Liver (tissue), 3 donors: ENCODE measurements at regions not wholly inside any gene's neighbourhood (a gene's known extent, or its start where the extent isn't known, plus 50 kb on each side); places are given as distances from the start of the nearest gene placed in this dataset.
A peak's percentile ranks its signal among the peaks of the same experiment; 100 is the strongest.
"Not testable (repeated sequence)": the region's sequence is repeated elsewhere in the genome, so short reads cannot be mapped to it uniquely, and the experiment has no call there.

Experiments
- EGR1 ChIP-seq, 2 donors: IDR thresholded peaks; 2 replicates each; pipeline ENCODE4 v1.6.1; 2016 to 2018; ENCODE audit warnings: antibody characterized with exemption in 2 of 2, low read depth in 2 of 2
- FOXA1 ChIP-seq: IDR thresholded peaks from 2 replicates; pipeline ENCODE4 v1.6.1; 2016; ENCODE audit warnings: antibody characterized with exemption
- GABPA ChIP-seq, 2 donors: IDR thresholded peaks in 1 of 2; conservative IDR thresholded peaks in 1 of 2; 2 replicates each; pipeline ENCODE4 v1.6.1; 2016; ENCODE audit warnings: antibody characterized with exemption in 2 of 2, mild to moderate bottlenecking in 1 of 2, moderate library complexity in 1 of 2
- JUND ChIP-seq, 2 donors: IDR thresholded peaks; 2 replicates each; pipeline ENCODE4 v1.6.1; 2016; ENCODE audit warnings: antibody characterized with exemption in 2 of 2
- NR2F2 ChIP-seq: IDR thresholded peaks from 2 replicates; pipeline ENCODE4 v1.6.1; 2016; ENCODE audit warnings: antibody characterized with exemption
- RAD21 ChIP-seq, 2 donors: IDR thresholded peaks; 2 replicates each; pipeline ENCODE4 v1.6.1; 2016; ENCODE audit warnings: antibody characterized with exemption in 2 of 2, mild to moderate bottlenecking in 2 of 2
- RXRA ChIP-seq, 2 donors: IDR thresholded peaks; 2 replicates each; pipeline ENCODE4 v1.6.1; 2017 to 2018; ENCODE audit warnings: antibody characterized with exemption in 2 of 2, mild to moderate bottlenecking in 1 of 2
- SP1 ChIP-seq: IDR thresholded peaks from 2 replicates; pipeline ENCODE4 v1.6.1; 2018; ENCODE audit warnings: antibody characterized with exemption, mild to moderate bottlenecking
- TAF1 ChIP-seq: conservative IDR thresholded peaks from 2 replicates; pipeline ENCODE4 v1.6.1; 2016; ENCODE audit warnings: antibody characterized with exemption, mild to moderate bottlenecking
- YY1 ChIP-seq: IDR thresholded peaks from 2 replicates; pipeline ENCODE4 v1.6.1; 2016; ENCODE audit warnings: antibody characterized with exemption, mild to moderate bottlenecking
- TF ChIP-seq, protein P1 (sequence below): fragments of 150-350 bp; IDR thresholded peaks from 2 replicates; pipeline ENCODE4 v1.5.1; 2017; ENCODE audit warnings: improper control_type of control experiment, low read depth, low read length; ENCODE audit not compliant: missing input control
- TF ChIP-seq, protein P2 (sequence below): IDR thresholded peaks from 2 replicates; pipeline ENCODE4 v1.6.1; 2016; ENCODE audit warnings: antibody characterized with exemption
- TF ChIP-seq, protein P3 (sequence below): IDR thresholded peaks from 2 replicates; pipeline ENCODE4 v1.6.1; 2016; ENCODE audit warnings: antibody characterized with exemption, mild to moderate bottlenecking
- TF ChIP-seq, protein P4 (sequence below): IDR thresholded peaks from 2 replicates; pipeline ENCODE4 v1.6.1; 2016; ENCODE audit warnings: antibody characterized with exemption
- donor health status: healthy.
- donor health status: healthy.

DNA sequence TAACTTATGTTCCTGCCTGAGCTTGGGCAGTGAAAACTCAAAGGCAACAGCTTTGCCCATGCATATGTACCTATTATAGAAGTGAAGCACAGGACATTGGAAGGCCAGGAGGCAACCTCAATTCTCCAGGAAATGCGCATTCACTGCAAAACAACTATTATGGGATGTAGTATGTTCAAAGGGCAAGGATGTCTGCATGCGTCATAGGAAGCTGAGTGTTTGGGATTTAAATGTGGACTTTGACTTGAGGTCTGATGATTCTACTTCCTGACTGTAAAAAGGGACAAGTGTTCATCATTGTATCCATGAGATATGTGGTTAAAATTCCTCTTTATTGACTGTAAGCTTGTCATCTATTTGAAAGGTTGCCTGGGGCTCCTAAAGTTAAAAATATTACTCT lies 103.3 kb upstream of the TRIM77 start:
- not testable (repeated sequence) for TF ChIP-seq RAD21 (IDR thresholded peaks at IDR 0.05); YY1; GABPA (IDR thresholded peaks at IDR 0.05 in 1 of 2, conservative IDR thresholded peaks at IDR 0.05 in 1 of 2); RXRA (IDR thresholded peaks at IDR 0.05); JUND (IDR thresholded peaks at IDR 0.05); FOXA1; EGR1 (IDR thresholded peaks at IDR 0.05; ENCODE audit: low read depth in 2 of 2); TAF1; SP1
- TF ChIP-seq, protein P1, sequence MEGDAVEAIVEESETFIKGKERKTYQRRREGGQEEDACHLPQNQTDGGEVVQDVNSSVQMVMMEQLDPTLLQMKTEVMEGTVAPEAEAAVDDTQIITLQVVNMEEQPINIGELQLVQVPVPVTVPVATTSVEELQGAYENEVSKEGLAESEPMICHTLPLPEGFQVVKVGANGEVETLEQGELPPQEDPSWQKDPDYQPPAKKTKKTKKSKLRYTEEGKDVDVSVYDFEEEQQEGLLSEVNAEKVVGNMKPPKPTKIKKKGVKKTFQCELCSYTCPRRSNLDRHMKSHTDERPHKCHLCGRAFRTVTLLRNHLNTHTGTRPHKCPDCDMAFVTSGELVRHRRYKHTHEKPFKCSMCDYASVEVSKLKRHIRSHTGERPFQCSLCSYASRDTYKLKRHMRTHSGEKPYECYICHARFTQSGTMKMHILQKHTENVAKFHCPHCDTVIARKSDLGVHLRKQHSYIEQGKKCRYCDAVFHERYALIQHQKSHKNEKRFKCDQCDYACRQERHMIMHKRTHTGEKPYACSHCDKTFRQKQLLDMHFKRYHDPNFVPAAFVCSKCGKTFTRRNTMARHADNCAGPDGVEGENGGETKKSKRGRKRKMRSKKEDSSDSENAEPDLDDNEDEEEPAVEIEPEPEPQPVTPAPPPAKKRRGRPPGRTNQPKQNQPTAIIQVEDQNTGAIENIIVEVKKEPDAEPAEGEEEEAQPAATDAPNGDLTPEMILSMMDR: not testable (repeated sequence)
- TF ChIP-seq, protein P2, sequence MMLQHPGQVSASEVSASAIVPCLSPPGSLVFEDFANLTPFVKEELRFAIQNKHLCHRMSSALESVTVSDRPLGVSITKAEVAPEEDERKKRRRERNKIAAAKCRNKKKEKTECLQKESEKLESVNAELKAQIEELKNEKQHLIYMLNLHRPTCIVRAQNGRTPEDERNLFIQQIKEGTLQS: not testable (repeated sequence)
- TF ChIP-seq, protein P3, sequence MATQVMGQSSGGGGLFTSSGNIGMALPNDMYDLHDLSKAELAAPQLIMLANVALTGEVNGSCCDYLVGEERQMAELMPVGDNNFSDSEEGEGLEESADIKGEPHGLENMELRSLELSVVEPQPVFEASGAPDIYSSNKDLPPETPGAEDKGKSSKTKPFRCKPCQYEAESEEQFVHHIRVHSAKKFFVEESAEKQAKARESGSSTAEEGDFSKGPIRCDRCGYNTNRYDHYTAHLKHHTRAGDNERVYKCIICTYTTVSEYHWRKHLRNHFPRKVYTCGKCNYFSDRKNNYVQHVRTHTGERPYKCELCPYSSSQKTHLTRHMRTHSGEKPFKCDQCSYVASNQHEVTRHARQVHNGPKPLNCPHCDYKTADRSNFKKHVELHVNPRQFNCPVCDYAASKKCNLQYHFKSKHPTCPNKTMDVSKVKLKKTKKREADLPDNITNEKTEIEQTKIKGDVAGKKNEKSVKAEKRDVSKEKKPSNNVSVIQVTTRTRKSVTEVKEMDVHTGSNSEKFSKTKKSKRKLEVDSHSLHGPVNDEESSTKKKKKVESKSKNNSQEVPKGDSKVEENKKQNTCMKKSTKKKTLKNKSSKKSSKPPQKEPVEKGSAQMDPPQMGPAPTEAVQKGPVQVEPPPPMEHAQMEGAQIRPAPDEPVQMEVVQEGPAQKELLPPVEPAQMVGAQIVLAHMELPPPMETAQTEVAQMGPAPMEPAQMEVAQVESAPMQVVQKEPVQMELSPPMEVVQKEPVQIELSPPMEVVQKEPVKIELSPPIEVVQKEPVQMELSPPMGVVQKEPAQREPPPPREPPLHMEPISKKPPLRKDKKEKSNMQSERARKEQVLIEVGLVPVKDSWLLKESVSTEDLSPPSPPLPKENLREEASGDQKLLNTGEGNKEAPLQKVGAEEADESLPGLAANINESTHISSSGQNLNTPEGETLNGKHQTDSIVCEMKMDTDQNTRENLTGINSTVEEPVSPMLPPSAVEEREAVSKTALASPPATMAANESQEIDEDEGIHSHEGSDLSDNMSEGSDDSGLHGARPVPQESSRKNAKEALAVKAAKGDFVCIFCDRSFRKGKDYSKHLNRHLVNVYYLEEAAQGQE: not testable (repeated sequence)
- TF ChIP-seq NR2F2: peak; percentile 41
- TF ChIP-seq, protein P4, sequence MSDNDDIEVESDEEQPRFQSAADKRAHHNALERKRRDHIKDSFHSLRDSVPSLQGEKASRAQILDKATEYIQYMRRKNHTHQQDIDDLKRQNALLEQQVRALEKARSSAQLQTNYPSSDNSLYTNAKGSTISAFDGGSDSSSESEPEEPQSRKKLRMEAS: not testable (repeated sequence)
